Skeletal muscle cell (primary cell): ENCODE measurements at regions not wholly inside any gene's neighbourhood (a gene's known extent, or its start where the extent isn't known, plus 50 kb on each side); places are given as distances from the start of the nearest gene placed in this dataset.

Source experiments
- DNase-seq: peaks from one replicate; pipeline ENCODE4 v3.0.0-alpha.2; 2010; ENCODE audit warnings: low read depth
- H3K4me3 ChIP-seq: 2 replicates; pipeline ENCODE4 v1.5.1; 2011; ENCODE audit warnings: low read depth, mild to moderate bottlenecking, control low read depth, low read length, moderate library complexity

DNA sequence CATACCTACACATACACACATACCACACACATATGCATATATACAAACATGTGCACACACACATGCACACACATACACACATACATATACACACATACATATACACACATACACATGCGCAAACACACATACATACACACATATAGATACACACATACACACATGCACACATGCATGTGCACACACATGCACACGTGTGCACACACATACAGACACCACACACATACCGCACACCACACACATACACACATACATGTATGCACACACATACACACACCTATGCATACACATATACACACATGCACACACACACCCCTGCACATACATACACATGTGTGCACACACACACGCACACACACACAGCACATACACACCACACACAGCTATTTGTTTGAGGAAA, 236.5 kb downstream of the WDR11 start:
- no peak overlapping the region for H3K4me3 ChIP-seq
- no peak for DNase-seq

DNA sequence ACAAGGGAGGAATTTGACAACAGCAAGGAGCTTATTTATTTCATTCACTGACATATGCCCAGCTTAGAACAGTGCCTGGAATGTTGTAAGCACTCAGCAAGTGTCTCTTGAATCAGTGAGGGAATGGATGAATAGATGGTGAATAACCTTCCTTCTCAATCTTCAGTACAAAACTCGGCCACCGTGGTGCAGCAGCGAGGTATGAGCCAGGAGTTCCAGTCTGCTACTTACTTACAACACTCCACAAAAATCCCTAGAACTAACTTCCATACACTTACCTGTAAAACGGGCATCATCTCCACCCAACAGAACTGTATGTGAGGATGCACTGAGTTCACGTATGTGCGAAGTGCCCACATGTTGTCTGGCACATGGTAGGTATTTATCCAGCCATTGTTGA, 237.4 kb downstream of the WDR11 start:
- DNase-seq, result no peak
- H3K4me3 ChIP-seq, result no peak overlapping the region

DNA sequence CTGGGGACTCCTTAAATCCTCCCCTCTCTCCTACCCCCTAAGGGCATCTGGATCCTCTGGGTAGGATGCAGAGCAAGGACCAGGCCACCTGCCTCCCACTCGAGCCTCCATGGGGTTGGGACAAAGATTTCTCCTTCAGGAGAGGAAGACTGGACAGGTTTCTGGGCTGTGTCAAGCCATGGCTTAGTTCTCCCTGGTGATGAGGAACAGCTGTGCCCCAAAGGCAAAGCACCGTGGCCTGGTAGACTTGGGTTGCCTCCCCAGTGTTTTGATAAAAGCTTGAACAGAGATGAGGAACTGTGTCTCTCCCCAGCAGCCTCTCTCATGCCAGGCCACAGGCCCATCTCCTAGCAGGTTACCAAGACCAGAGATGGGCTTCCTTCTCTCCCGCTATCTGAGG, 238.3 kb downstream of the WDR11 start:
- no peak overlapping the region for H3K4me3 ChIP-seq
- no peak for DNase-seq

DNA sequence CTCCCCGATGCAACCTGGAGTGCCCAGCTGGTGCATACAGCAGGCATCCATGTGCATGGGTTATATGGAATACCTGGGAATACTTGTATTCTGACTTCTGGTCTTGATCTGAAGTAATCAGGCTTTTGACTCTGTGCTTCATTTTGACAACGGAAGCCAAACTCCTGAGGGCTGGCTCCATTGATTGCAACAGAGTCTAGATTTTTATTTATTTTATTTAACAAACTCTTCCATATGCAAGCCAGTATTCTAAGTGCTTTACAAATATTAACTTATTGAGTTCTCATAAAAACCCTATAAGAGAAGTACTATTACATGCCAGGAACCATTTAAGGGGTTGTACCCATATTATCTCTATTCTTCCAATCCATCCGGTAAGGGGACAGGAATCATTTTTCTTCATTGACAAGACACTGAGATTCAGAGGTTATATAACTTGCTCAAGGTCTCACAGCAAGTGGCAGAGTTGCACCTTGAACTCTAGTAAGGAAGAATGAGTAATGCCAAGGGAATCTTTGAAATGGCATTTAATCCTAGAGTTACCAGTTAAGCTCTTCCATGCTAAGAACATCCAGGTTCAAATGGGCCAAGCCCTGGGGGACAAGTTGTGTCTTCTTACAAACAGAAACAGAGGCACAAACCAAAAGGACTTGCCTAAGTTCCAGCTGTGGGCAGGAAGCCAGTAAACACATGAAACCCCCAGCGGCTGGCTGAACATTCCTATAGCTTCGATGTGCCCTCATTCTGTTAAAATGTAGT, 241.0 kb downstream of the WDR11 start:
- no peak for DNase-seq

DNA sequence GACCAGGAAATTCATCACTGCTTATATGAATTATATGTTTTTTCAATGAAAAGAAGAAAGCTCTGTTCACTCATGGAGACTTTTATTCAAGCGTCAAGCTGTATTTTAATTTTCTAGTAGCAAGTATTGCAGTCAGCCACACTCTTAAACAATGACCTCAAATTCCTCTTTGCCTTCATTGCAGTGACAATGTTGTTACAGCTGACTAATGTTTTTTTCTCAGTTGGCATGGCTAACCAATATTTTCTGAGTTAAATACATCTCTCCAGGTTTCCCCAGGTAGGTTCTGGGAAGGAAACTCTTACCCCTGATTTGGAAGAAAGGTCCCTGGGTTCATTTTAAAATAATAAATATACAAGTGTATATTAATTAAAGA, 241.5 kb downstream of the WDR11 start:
- no peak overlapping the region for H3K4me3 ChIP-seq
- DNase-seq, result no peak

More for the DNA sequence above, 241.0 kb downstream of the WDR11 start:
- H3K4me3 ChIP-seq, result no peak overlapping the region

DNA sequence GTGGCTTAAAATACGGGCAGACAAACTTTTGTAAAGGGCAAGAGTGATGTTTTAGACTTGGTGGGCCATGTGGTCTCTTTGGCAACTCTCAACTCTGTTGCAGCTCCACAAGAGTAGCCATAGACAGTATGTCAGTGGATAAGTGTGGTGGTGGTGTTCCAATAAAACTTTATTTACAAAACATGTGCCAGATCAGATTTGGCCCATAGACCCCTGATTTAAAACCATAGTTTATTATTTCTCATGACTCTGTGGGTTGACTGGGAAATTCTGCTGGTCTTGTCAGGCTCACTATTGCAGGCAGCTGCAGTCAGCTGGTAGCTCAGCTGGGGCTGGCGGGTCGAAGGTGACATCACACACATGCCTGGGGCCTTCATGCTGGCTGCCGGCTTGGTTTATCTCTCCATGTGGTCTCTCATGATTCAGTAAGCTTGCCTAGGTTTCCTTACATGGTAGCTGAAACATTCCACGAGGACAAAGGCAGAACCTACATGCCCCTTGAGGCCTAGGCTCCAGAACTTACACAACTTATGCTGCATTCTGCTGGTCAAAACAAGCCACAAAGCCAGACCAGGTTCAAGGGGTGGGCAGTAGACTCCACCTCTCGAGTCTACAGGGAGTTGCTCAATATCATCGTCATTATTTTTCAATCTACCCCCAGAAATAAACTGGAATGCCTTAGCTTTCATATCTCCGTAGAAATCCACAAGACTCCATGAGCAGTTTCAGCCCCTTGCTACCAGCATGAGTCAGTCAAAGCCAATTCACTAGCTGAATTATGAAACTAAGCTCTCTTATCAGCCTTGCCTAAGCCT, 245.7 kb downstream of the WDR11 start:
- no peak overlapping the region for H3K4me3 ChIP-seq
- DNase-seq, result no peak

DNA sequence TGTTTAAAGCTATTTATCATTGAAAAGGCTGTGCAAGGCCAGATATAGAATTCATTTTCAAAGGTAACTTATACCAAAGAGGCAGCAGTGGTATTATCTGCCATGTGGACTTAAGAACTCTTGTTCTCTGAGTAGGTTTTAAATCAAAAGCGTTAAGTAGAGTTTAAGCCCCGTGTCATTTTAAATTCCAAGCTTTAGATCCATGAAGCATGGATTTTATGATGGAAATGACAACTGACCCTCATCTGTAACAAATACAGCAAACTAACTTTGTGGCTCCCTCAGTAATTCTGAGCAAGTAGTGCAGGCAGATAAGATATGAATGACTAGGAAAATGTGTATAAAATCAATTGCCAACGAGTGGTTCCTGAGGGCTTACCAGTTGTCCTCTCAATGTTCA, 247.0 kb downstream of the WDR11 start:
- no peak for DNase-seq
- H3K4me3 ChIP-seq, result no peak overlapping the region

DNA sequence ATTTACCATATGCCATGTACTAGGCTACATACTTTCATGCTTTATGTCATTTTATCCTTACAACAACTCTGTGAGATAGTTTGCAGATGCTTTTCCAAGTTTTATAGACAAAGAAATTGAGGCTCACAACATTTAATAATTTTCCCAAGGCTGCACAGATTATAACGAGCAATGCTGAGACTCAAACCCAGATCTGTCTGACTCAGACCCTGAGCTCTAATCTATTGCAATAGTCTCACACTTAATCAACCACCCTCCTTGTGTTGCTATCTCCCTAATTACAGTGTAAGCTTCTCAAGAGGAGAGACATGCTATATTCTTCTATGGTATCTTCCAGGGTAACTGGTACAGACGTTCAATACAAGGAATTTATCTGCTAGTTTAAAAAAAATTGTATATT, 247.6 kb downstream of the WDR11 start:
- no peak for DNase-seq

DNA sequence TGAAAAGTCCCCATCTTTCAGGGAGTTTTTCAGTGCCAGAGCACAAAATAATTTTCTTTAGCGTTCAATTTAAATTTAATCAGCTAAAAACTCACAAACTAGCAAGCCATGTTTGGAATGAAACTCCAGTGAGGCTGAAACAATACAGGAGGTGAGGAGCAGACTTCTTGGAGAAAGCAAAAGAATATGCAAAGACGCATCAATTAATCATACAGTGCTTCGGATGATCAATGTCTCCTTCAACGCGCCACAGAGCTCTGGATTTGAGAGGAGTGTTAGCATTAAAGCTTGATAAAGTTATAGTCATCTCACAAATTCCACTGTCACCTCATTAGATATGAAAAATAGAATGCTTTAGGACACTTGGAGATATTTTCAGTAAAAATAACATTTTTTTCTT, 248.0 kb downstream of the WDR11 start:
- DNase-seq, result no peak

More for the DNA sequence above, 247.6 kb downstream of the WDR11 start:
- no peak overlapping the region for H3K4me3 ChIP-seq

DNA sequence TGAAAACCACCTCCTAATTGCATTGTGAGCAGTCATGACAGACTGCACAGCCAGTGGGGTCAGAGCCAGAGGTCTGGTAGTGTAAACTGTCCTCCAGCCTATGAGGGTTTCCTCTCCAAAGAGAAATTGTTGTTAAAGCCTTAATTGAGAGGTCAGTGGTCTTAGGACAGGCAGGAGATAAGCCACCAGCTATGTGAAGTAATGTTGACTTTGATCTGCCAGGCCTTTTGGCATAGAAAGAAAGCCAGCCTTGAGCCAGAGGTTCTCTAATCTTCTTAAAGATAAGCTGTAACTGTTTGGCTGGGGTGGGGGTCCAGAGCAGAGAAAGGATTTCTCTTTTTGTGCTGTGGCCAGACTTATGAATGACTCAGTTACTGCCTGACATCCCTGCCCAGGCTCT, 248.4 kb downstream of the WDR11 start:
- H3K4me3 ChIP-seq, result no peak overlapping the region
- DNase-seq, result no peak

More for the DNA sequence above, 248.0 kb downstream of the WDR11 start:
- no peak overlapping the region for H3K4me3 ChIP-seq

DNA sequence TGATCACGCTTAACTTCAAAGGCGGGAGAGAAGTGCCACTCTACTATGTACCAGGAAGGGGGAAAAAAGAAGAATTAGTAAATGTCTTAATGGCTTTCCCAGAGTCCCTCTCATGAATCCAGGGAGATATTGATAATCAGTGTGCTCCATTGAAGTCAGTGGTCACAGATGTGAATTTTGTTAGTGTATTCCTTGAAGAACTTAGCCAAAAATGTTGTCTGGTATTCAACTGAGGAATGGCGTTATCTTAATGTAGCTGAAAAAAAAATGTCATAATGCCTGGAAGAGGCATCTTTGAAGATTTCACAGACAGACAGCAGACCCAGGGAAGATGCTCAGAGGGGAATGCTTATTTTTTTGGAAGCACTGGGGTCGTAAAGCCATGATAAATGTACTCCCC, 250.4 kb downstream of the WDR11 start:
- H3K4me3 ChIP-seq, result no peak overlapping the region
- DNase-seq, result no peak

DNA sequence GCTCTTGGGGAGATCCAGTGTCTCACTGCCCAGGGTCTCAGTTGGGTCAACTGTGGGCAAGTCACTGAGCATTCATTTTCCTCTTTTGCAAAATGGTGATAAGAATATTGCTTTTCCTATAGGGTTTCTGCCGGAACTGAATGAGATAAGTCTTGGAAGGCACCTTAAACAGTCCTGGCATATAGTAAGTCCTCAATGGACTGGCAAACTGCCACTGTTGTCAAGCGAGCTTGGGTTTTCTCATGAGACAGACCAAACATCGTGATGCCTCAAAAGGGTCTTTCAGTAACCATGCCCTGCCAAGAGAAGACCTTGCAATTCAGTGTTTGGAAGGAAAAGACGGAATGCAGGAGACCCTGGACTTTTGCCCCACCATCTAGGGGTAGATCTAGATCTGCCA, 251.5 kb downstream of the WDR11 start:
- H3K4me3 ChIP-seq, result no peak overlapping the region

DNA sequence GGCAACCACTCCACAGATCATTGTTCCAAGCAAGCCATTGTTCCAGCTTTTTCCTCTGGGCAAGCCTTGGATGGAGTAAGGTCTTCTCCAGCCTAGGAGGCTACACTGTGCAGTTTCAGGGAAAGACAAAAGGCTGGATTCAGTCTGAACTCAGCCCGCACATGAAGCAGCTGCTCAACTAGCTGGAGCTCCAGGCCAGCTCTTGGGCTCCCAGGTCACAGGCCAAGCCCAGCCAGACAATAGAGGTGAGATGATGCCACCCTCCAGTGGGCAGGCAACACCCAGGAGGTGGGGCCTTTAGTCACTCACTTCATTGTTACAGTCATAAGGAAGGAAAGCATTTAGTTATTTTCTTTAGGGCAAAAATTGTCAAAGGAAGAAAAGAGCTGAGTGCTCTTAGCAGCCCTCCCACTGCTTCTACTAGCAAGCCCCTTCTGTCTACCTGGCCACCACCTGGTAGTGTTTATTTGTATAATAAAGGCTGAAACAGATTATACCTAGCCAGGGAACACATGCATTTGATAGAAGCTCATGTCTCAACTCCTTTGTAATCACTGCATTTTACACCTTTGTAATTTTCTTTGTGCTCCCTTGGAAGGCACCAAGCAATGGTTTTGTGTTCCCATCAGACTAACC, 253.4 kb downstream of the WDR11 start:
- H3K4me3 ChIP-seq, result no peak overlapping the region
- DNase-seq, result no peak

More for the DNA sequence above, 251.5 kb downstream of the WDR11 start:
- DNase-seq, result no peak

DNA sequence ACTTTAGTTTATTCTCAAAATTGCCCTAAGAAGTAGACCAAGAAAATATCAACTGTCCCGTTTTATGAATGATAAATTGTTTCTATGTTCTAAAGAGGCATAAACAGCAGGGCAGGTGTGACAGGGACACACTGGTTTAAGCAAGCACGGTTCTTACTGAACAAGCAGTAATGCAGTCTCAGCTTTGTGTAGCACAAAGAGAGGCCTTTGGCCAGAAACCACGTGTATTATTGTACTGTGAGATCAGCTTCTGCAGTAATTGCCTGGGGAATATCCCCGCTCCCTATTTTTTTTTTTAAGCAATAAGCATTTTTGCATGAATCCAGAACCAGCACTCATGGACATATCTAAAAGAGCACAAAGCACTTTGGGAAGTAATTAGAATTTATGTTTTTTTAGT, 255.4 kb downstream of the WDR11 start:
- no peak for DNase-seq
- H3K4me3 ChIP-seq, result no peak overlapping the region

DNA sequence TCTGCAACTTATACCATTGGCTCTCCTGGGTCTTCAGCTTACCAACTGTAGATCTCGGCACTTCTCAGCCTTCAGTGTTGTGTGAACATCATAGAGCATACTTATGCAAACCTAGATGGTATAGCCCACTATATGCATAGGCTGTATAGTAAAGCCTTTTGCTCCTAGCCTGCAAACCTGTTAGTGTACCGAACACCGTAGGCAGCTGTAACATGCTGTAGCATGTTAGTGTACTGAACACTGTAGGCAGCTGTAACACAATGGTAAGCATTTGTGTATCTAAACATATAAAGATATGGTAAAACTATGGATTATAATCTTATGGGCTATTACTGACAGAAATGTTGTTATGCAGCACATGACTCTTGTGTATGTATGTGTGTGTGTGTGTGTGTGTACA, 256.9 kb downstream of the WDR11 start:
- no peak overlapping the region for H3K4me3 ChIP-seq
- DNase-seq, result no peak

DNA sequence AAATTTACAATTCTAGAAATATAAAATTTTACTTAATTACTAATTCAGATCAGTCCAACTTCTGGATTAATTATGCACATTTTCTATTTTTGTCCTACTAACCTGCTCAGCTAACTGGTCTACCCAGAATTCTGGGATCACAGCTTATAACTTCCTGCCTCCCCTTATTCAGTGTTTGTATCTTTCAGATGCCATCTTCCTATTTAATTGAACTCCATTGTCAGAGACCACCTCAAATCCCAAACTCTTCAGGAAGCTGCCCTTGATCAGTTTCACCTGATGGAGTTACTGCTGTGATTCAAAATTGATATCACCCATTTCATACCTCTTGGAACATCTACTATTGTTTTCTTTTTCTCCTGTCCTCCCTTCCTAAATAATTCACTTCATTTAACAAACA, 259.2 kb downstream of the WDR11 start:
- H3K4me3 ChIP-seq, result no peak overlapping the region
- DNase-seq, result no peak

DNA sequence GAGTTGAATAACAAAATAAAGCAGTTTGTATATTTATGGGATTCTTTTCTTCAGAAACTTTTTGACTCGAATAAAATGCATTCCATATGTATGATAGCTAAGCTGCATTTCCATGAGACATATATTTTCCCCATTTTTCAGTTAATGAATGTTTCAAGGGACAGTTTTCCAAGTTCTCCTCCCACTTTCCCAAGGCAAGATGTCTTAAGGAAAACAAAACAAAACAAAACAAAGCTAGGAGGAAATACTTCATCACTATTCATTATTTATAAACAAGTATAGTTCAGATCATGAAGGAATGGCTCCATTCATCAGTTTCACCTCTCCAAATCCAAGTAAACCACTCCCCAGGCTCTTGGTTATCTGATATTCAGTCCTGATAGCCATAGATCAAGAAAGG, 261.0 kb downstream of the WDR11 start:
- H3K4me3 ChIP-seq, result no peak overlapping the region

DNA sequence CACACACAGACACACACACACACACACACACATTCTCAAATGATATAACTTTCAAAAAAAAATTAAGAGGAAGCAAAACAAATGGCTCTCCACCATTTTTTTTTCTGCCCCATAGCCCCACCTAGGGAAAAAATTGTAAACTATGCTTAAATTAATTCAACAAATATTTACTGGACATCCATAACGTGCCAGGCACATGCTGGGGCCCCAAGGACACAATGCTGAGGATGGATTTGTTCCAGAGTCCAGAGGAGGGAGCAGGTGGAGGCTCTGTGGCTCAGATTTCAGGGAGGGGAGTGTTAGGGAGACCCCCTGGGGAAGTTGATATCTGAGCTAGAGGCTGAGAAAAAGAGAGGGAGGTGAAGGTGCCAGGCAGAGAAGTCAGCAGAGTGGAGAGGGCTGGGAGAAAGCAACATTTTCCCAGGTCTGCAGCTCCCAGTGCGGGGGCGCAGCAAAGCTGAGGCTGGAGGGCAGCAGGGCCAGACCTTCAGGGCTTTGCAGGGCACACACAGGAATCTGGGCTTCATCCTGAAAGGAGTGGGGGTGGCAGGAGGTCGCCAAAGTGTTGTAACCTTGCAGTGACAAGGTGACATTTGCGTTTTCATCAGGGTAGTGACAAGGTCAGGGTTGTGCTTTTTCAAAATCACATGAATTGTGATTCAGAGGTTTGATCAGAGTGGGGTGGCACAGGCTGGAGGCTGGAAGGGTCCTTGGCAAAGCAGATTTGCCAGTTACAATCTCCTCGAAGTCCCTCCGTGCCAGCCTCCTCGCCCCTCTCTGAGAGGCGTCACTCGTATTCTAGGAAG, 261.6 kb downstream of the WDR11 start:
- H3K4me3 ChIP-seq, result no peak overlapping the region
- DNase-seq, result no peak

More for the DNA sequence above, 261.0 kb downstream of the WDR11 start:
- DNase-seq, result no peak

DNA sequence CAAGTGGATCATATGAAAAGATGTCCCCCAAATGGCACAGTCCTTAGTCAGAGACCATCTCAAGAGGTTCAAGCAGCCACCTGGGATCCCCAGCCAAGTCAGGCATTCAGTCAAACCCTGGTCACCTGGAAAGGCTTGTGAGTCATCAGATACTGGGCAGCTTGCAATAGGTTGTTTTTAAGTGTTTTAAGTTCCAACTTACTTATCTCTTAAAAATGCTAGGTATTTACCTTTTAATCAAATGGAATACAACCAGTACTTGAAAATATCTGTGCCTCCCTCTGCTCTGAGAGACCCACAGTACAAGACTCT, 262.2 kb downstream of the WDR11 start:
- DNase-seq, result no peak
- no peak overlapping the region for H3K4me3 ChIP-seq

DNA sequence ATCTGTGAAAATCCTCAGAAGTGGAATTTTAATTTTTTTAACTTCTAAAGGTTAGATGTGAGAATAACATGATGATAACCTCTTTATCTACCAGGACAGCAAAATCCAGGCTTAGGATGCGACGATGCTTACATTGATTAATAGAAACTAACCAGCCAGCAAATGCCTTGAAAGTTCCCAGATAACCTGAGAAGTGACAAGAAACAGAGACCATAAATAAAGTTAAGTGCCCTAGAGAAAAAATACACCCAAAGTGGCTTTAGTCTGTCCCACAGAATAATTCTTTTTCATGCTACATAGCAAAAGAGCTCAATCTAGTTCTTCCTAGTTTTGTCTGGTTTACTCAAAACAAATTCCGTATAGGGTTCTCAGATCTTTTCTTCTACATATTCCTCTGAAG, 262.7 kb downstream of the WDR11 start:
- H3K4me3 ChIP-seq, result no peak overlapping the region
- DNase-seq, result no peak
